Left lung (tissue), 4 donors: ENCODE measurements at regions not wholly inside any gene's neighbourhood (a gene's known extent, or its start where the extent isn't known, plus 50 kb on each side); places are given as distances from the start of the nearest gene placed in this dataset.
"Not testable (repeated sequence)": the region's sequence is repeated elsewhere in the genome, so short reads cannot be mapped to it uniquely, and the experiment has no call there.

Experiments used
- ATAC-seq: fragments of 200-7000 bp; cut with Tn5 transposase; one replicate; pipeline ENCODE4 v1.9.1; 2020; ENCODE audit warnings: moderate library complexity
- DNase-seq, 4 donors: peaks; one replicate each; pipeline ENCODE4 v3.0.0-alpha.2; 2013 to 2020
- H3K27ac ChIP-seq, 2 donors: fragments of 200-600 bp; sonication (generic) in 1 of 2; one replicate each; pipeline versions ENCODE4 v1.5.0 to v1.8.0; 2020 to 2021
- H3K27me3 ChIP-seq, 2 donors: fragments of 200-600 bp; sonication (generic) in 1 of 2; one replicate each; pipeline versions ENCODE4 v1.5.0 to v1.8.0; 2020 to 2021
- H3K36me3 ChIP-seq, 2 donors: fragments of 200-600 bp; sonication (generic) in 1 of 2; one replicate each; pipeline versions ENCODE4 v1.5.0 to v1.8.0; 2020 to 2021
- H3K4me1 ChIP-seq, 2 donors: fragments of 200-600 bp; one replicate each; pipeline ENCODE4 v1.8.0; 2021
- H3K4me3 ChIP-seq, 2 donors: fragments of 200-600 bp; sonication (generic) in 1 of 2; one replicate each; pipeline versions ENCODE4 v1.5.0 to v1.8.0; 2020 to 2021; ENCODE audit warnings: mild to moderate bottlenecking in 1 of 2
- H3K9me3 ChIP-seq, 2 donors: fragments of 200-600 bp; sonication (generic) in 1 of 2; one replicate each; pipeline versions ENCODE4 v1.5.0 to v1.8.0; 2020 to 2021
- intact Hi-C, 2 donors: fragments of 100-400 bp; cut with DNase I; formaldehyde crosslinking; loops; one replicate each; pipeline versions ENCODE4 v1.11.2 to v1.14.2; 2022
- TF ChIP-seq, protein P1 (sequence below), 2 donors: fragments of 200-600 bp; sonication (generic) in 1 of 2; IDR thresholded peaks; one replicate each; pipeline versions ENCODE4 v1.5.0 to v1.8.0; 2021; ENCODE audit warnings: antibody characterized with exemption in 2 of 2
- donor health status: DM: no; HTN: yes; CAD: no.
- donor health status: DM: no; HTN: no; CAD: no.

DNA sequence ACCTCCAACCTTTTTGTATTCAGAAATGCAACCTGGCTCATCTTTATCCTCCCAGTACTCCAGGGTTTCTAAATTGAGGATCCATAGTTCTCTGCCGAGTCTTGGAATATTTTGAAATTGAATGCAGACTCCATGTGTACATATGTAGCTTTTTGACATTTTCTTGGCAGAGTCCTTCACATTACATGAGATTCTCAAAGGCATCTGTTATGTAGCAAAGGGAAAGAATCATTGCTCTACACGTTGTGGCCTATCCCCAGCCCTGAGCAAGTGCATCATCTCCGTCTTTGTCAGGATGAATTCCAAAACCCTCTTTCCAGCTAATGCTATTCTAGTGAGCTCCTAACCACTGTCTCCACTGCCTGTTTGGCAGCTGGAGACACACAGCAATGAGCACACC, 742.9 kb downstream of the DHX35 start:
- DNase-seq (no peak), ATAC-seq (no peak)
- intact Hi-C loops: no loop called here
- TF ChIP-seq, protein P1, sequence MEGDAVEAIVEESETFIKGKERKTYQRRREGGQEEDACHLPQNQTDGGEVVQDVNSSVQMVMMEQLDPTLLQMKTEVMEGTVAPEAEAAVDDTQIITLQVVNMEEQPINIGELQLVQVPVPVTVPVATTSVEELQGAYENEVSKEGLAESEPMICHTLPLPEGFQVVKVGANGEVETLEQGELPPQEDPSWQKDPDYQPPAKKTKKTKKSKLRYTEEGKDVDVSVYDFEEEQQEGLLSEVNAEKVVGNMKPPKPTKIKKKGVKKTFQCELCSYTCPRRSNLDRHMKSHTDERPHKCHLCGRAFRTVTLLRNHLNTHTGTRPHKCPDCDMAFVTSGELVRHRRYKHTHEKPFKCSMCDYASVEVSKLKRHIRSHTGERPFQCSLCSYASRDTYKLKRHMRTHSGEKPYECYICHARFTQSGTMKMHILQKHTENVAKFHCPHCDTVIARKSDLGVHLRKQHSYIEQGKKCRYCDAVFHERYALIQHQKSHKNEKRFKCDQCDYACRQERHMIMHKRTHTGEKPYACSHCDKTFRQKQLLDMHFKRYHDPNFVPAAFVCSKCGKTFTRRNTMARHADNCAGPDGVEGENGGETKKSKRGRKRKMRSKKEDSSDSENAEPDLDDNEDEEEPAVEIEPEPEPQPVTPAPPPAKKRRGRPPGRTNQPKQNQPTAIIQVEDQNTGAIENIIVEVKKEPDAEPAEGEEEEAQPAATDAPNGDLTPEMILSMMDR (IDR thresholded peaks at IDR 0.05): no peak
- no peak overlapping the region for H3K4me3 ChIP-seq
- no peaks in the 10 kb centered on the region for H3K27me3 ChIP-seq
- no peaks in the 10 kb centered on the region for H3K9me3 ChIP-seq
- H3K27ac ChIP-seq: no peak overlapping the region
- no peaks in the 10 kb centered on the region for H3K4me1 ChIP-seq
- H3K36me3 ChIP-seq: no peaks in the 10 kb centered on the region

DNA sequence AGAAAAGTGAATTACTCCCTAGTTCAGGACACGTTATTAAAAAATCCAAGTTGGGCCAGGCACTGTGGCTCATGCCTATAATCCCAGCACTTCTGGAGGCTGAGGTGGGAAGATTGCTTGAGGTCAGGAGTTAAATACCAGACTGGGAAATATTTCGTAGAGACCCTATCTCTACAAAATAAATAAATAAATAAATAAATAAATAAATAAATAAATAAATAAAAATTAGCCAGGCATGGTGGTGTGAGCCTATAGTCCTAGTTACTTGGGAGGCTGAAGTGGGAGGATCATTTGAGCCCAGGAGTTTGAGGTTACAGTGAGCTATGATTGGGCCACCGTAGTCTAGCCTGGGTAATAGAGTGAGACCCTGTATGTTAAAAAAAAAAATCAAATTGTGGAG, 741.2 kb downstream of the DHX35 start:
- H3K27me3 ChIP-seq, H3K36me3 ChIP-seq, H3K4me1 ChIP-seq, H3K4me3 ChIP-seq, ATAC-seq, H3K9me3 ChIP-seq, DNase-seq, H3K27ac ChIP-seq, intact Hi-C loops: not testable (repeated sequence)

DNA sequence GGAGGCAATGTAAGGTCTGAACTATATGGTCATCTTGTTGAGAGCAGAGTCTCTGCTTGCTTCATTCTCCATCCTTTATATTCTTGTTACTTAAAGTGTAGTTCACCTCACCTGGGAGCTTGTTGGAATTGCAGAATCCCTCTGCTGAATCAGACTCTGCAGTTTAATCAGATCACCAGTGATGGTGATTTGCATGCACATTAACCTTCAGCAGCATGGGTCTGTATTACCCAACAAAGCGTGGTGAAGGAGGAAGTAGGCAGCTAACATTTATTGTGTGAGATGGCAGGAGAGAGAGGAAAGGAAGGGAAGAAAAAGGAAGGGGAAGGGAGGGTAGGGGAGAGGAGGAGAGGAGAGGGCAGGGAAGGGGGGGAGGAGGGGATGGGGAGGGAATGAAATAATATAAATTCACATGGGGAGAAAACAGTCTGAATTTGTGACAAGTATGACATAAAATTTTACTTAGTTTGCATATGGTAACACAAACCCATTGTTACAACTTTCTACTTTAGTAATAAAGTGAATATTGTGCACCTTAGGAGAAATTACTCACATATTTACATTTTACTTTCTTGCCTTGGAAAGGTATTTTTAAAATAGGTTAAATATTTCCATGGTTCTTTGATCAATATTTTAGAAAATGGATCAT, 740.7 kb downstream of the DHX35 start:
- H3K4me1 ChIP-seq: peaks cover 0 to 5% of the 10 kb centered on the region in 2 donors
- no peaks in the 10 kb centered on the region for H3K9me3 ChIP-seq
- ATAC-seq: no peak
- TF ChIP-seq, protein P1 (IDR thresholded peaks at IDR 0.05): no peak
- intact Hi-C loops: no loop called here
- H3K4me3 ChIP-seq: no peak overlapping the region
- no peaks in the 10 kb centered on the region for H3K27me3 ChIP-seq
- no peak overlapping the region for H3K27ac ChIP-seq
- no peaks in the 10 kb centered on the region for H3K36me3 ChIP-seq
- no peak for DNase-seq

DNA sequence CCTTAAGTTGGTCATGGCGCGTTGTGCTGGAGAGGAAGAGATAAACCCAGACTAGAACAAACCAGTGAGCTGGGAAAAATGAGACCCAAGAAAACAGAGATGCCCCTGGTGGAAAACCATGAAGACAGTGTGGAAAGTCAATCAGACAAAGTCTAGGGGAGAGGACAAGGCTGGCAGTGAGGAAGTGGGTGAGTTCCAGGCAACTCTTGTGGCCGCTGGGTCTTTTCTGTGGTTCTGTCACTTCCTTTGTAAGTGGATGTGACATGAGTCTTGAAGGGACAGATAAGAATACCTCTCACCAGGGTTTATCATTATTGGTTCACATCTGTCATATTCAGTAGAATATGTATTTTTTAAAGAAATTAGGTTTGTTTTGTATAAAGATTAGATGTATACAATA, 738.4 kb downstream of the DHX35 start:
- no peaks in the 10 kb centered on the region for H3K9me3 ChIP-seq
- peaks cover 0 to 5% of the 10 kb centered on the region in 2 donors for H3K4me1 ChIP-seq
- no peaks in the 10 kb centered on the region for H3K36me3 ChIP-seq
- TF ChIP-seq, protein P1 (IDR thresholded peaks at IDR 0.05): no peak
- no peak overlapping the region for H3K27ac ChIP-seq
- no peak overlapping the region for H3K4me3 ChIP-seq
- DNase-seq: no peak
- intact Hi-C loops: no loop called here
- ATAC-seq: no peak
- no peaks in the 10 kb centered on the region for H3K27me3 ChIP-seq

DNA sequence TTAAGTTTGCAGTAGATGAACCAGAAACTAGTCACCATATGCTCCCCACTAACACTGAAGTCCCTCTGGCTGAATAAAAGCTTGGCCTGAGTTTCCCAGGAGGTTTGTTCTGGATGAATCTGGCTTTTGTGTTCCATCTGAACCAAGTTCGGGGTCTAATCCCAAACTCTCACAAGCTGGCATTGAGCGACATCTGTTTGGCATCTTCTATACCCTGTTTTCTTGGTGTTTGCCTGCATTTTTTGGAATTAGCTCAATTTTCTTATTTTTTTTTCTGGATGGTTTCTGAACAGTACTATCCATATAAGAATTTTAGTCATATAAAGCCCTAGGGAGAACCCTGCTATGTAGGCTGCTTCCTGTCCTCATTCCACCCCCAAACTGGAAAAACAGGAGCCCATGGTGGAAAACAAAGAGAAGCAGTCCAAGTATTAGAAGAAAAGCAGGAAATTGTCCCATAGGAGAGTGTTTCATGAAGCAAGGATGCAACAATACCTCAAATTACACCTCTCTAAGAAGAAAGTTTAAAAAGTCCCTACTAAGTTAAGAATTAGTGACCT, 737.1 kb downstream of the DHX35 start:
- TF ChIP-seq, protein P1 (IDR thresholded peaks at IDR 0.05): no peak

DNA sequence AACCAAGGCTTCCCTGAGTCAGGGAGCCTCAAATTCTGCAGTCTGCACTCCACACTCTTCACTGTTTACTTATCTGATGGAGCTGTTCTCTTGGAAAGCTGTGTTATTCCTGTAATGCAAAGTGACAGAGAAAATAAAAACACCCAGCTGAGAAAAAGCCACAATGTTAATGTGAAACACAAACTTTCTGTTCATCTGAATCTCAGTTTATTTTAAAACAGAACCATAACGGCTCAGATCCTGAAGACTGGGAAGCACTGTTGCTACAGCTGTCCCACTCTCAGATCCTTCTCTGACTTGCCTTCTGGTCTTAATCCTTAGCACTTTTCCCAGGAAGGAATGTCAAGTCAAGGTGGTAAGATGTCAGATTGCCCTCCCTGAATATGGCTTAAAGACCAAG, 736.6 kb downstream of the DHX35 start:
- Histone ChIP-seq H3K36me3 (no peaks in the 10 kb centered on the region), H3K4me3 (no peak overlapping the region), H3K27me3 (no peaks in the 10 kb centered on the region), H3K27ac (no peak overlapping the region), H3K9me3 (no peaks in the 10 kb centered on the region), H3K4me1 (peaks cover 0 to 5% of the 10 kb centered on the region in 2 donors)
- DNase-seq: no peak
- intact Hi-C loops: no loop called here
- TF ChIP-seq, protein P1 (IDR thresholded peaks at IDR 0.05): no peak
- no peak for ATAC-seq

More for the DNA sequence above, 737.1 kb downstream of the DHX35 start:
- no peaks in the 10 kb centered on the region for H3K9me3 ChIP-seq
- H3K4me3 ChIP-seq: no peak overlapping the region
- DNase-seq (no peak), ATAC-seq (no peak)
- H3K36me3 ChIP-seq: no peaks in the 10 kb centered on the region
- H3K27me3 ChIP-seq: no peaks in the 10 kb centered on the region
- no peak overlapping the region for H3K27ac ChIP-seq
- peaks cover 0 to 5% of the 10 kb centered on the region in 2 donors for H3K4me1 ChIP-seq
- intact Hi-C loops: no loop called here
